MM.1S (cell line): ENCODE measurements at regions not wholly inside any gene's neighbourhood (a gene's known extent, or its start where the extent isn't known, plus 50 kb on each side); places are given as distances from the start of the nearest gene placed in this dataset.

Experiments used
- DNase-seq: peaks from one replicate; pipeline ENCODE4 v3.0.0-alpha.2; 2015
- H2AFZ ChIP-seq: fragments of 300-600 bp; sonication (generic); 2 replicates; pipeline ENCODE4 v1.6.0; 2016; ENCODE audit warnings: antibody characterized with exemption, low read length
- H3F3A ChIP-seq: fragments of 300-600 bp; sonication (generic); 2 replicates; pipeline ENCODE4 v1.6.1; 2016; ENCODE audit warnings: mild to moderate bottlenecking, antibody characterized with exemption, low read length, moderate library complexity, mixed read lengths; ENCODE audit not compliant: insufficient read depth
- H3K27ac ChIP-seq: fragments of 300-600 bp; sonication (generic); 2 replicates; pipeline ENCODE4 v1.5.1; 2016; ENCODE audit warnings: mild to moderate bottlenecking, low read length
- H3K27me3 ChIP-seq: fragments of 300-600 bp; sonication (generic); replicated peaks from 2 replicates; pipeline ENCODE4 v1.6.0; 2016; ENCODE audit warnings: low read length; ENCODE audit not compliant: insufficient read depth
- H3K36me3 ChIP-seq: fragments of 300-600 bp; sonication (generic); replicated peaks from 2 replicates; pipeline ENCODE4 v1.6.1; 2016; ENCODE audit warnings: mild to moderate bottlenecking, low read length, mixed read lengths; ENCODE audit not compliant: insufficient read depth
- H3K4me1 ChIP-seq: fragments of 300-600 bp; sonication (generic); 2 replicates; pipeline ENCODE4 v1.6.1; 2016; ENCODE audit warnings: low read length, mixed read lengths
- H3K4me2 ChIP-seq: fragments of 300-600 bp; sonication (generic); 2 replicates; pipeline ENCODE4 v1.6.0; 2016; ENCODE audit warnings: low read depth, low read length
- H3K4me3 ChIP-seq: fragments of 300-600 bp; sonication (generic); 2 replicates; pipeline ENCODE4 v1.5.1; 2016; ENCODE audit warnings: low read length, mixed read lengths
- H3K79me2 ChIP-seq: fragments of 300-600 bp; sonication (generic); 2 replicates; pipeline ENCODE4 v1.6.1; 2016; ENCODE audit warnings: mixed run types, low read length, mixed read lengths
- H3K9ac ChIP-seq: fragments of 300-600 bp; sonication (generic); 2 replicates; pipeline ENCODE4 v1.6.1; 2016; ENCODE audit warnings: low read length, mixed read lengths
- H3K9me2 ChIP-seq: fragments of 300-600 bp; sonication (generic); replicated peaks from 2 replicates; pipeline ENCODE4 v1.6.1; 2016; ENCODE audit warnings: mild to moderate bottlenecking, low read length, mixed read lengths; ENCODE audit not compliant: insufficient read depth
- H3K9me3 ChIP-seq: fragments of 300-600 bp; sonication (generic); replicated peaks from 2 replicates; pipeline ENCODE4 v1.6.1; 2016; ENCODE audit warnings: mild to moderate bottlenecking, low read length, mixed read lengths; ENCODE audit not compliant: insufficient read depth
- H4K20me1 ChIP-seq: fragments of 300-600 bp; sonication (generic); 2 replicates; pipeline ENCODE4 v1.6.1; 2016; ENCODE audit warnings: mild to moderate bottlenecking, low read length, moderate library complexity, mixed read lengths; ENCODE audit not compliant: insufficient read depth
- CTCF ChIP-seq: fragments of 300-600 bp; sonication (generic); IDR thresholded peaks from 2 replicates; pipeline ENCODE4 v1.5.1; 2016; ENCODE audit warnings: antibody characterized with exemption, low read length, mixed read lengths
- EZH2 ChIP-seq: fragments of 300-600 bp; sonication (generic); optimal IDR thresholded peaks from 2 replicates; pipeline ENCODE3; 2017; ENCODE audit warnings: low read depth, mild to moderate bottlenecking, antibody characterized with exemption, low read length, mixed read lengths
- EZH2phosphoT487 ChIP-seq: fragments of 300-600 bp; sonication (generic); IDR thresholded peaks from 2 replicates; pipeline ENCODE4 v1.6.1; 2018; ENCODE audit warnings: antibody characterized with exemption, low read length

- Histone ChIP-seq H3K9me2 (no peaks in the 10 kb centered on the region), H3F3A (no peaks in the 10 kb centered on the region), H3K4me1 (no peaks in the 10 kb centered on the region), H3K4me2 (no peak overlapping the region), H3K4me3 (no peak overlapping the region), H3K9ac (no peak overlapping the region), H3K36me3 (no peaks in the 10 kb centered on the region), H4K20me1 (no peaks in the 10 kb centered on the region), H3K79me2 (no peaks in the 10 kb centered on the region), H3K27me3 (no peaks in the 10 kb centered on the region), H3K9me3 (no peaks in the 10 kb centered on the region), H3K27ac (no peak overlapping the region), H2AFZ (no peak overlapping the region)
- no peak for DNase-seq
- no peak for TF ChIP-seq EZH2
- no peak for TF ChIP-seq CTCF
- no peak for TF ChIP-seq EZH2phosphoT487
These were observed 194.3 kb upstream of the IGFBP3 start for GRCh38 chr7:46115410-46115809.

- H3F3A ChIP-seq, result no peaks in the 10 kb centered on the region
- no peak overlapping the region for H3K9ac ChIP-seq
- no peak overlapping the region for H3K27ac ChIP-seq
- H3K9me3 ChIP-seq, result no peaks in the 10 kb centered on the region
- DNase-seq, result no peak
- H3K27me3 ChIP-seq, result no peaks in the 10 kb centered on the region
- H3K4me3 ChIP-seq, result no peak overlapping the region
- H3K9me2 ChIP-seq, result no peaks in the 10 kb centered on the region
- H2AFZ ChIP-seq, result no peak overlapping the region
- H4K20me1 ChIP-seq, result no peaks in the 10 kb centered on the region
- TF ChIP-seq EZH2, result no peak
- TF ChIP-seq EZH2phosphoT487, result no peak
- no peak for TF ChIP-seq CTCF
- no peaks in the 10 kb centered on the region for H3K4me1 ChIP-seq
- no peak overlapping the region for H3K4me2 ChIP-seq
- no peaks in the 10 kb centered on the region for H3K79me2 ChIP-seq
- H3K36me3 ChIP-seq, result no peaks in the 10 kb centered on the region
These were observed 188.4 kb upstream of the IGFBP3 start for GRCh38 chr7:46109437-46109836.

GRCh38 chr7:46108272-46108671 is 187.2 kb upstream of the IGFBP3 start:
- no peak for DNase-seq
- H3K79me2 ChIP-seq, result no peaks in the 10 kb centered on the region
- no peak overlapping the region for H3K9ac ChIP-seq
- TF ChIP-seq CTCF, result no peak
- no peak for TF ChIP-seq EZH2
- no peak for TF ChIP-seq EZH2phosphoT487
- H2AFZ ChIP-seq, result no peak overlapping the region
- H3K36me3 ChIP-seq, result no peaks in the 10 kb centered on the region
- H3K9me2 ChIP-seq, result no peaks in the 10 kb centered on the region
- no peaks in the 10 kb centered on the region for H4K20me1 ChIP-seq
- H3K27me3 ChIP-seq, result no peaks in the 10 kb centered on the region
- H3K4me2 ChIP-seq, result no peak overlapping the region
- no peaks in the 10 kb centered on the region for H3K9me3 ChIP-seq
- H3K4me1 ChIP-seq, result no peaks in the 10 kb centered on the region
- no peak overlapping the region for H3K4me3 ChIP-seq
- H3K27ac ChIP-seq, result no peak overlapping the region
- H3F3A ChIP-seq, result no peaks in the 10 kb centered on the region
